KMS-11 (cell line): ENCODE measurements at regions not wholly inside any gene's neighbourhood (a gene's known extent, or its start where the extent isn't known, plus 50 kb on each side); places are given as distances from the start of the nearest gene placed in this dataset.

Experiments
- H2AFZ ChIP-seq: fragments of 200-600 bp; sonication (generic); 2 replicates; pipeline ENCODE4 v1.6.1; 2016; ENCODE audit warnings: antibody characterized with exemption, mixed run types, low read depth
- H3K27ac ChIP-seq: fragments of 200-600 bp; sonication (generic); 2 replicates; pipeline ENCODE4 v1.6.1; 2016; ENCODE audit warnings: mild to moderate bottlenecking, mixed run types
- H3K27me3 ChIP-seq: fragments of 200-600 bp; sonication (generic); 2 replicates; pipeline ENCODE4 v1.6.1; 2017; ENCODE audit warnings: mild to moderate bottlenecking, low read depth, mixed run types, moderate library complexity; ENCODE audit not compliant: insufficient read depth
- H3K36me3 ChIP-seq: fragments of 200-600 bp; sonication (generic); 2 replicates; pipeline ENCODE4 v1.6.1; 2017; ENCODE audit warnings: mild to moderate bottlenecking, mixed run types; ENCODE audit not compliant: insufficient read depth
- H3K4me1 ChIP-seq: fragments of 200-600 bp; sonication (generic); 2 replicates; pipeline ENCODE4 v1.6.1; 2016; ENCODE audit warnings: mild to moderate bottlenecking, low read depth, mixed run types; ENCODE audit not compliant: poor library complexity, severe bottlenecking
- H3K4me2 ChIP-seq: fragments of 200-600 bp; sonication (generic); 2 replicates; pipeline ENCODE4 v1.7.0; 2016; ENCODE audit warnings: mild to moderate bottlenecking, mixed run types
- H3K4me3 ChIP-seq: fragments of 200-600 bp; sonication (generic); IDR thresholded peaks from 2 replicates; pipeline ENCODE4 v1.6.1; 2017; ENCODE audit warnings: low read depth, low read length, mixed read lengths; ENCODE audit not compliant: insufficient read depth
- H3K79me2 ChIP-seq: fragments of 200-600 bp; sonication (generic); 2 replicates; pipeline ENCODE4 v1.6.1; 2016; ENCODE audit warnings: low read depth, mixed run types; ENCODE audit not compliant: insufficient read depth
- H3K9ac ChIP-seq: fragments of 200-600 bp; sonication (generic); 2 replicates; pipeline ENCODE4 v1.6.1; 2016; ENCODE audit warnings: mild to moderate bottlenecking, mixed run types
- H4K20me1 ChIP-seq: fragments of 200-600 bp; sonication (generic); 2 replicates; pipeline ENCODE4 v1.6.1; 2016; ENCODE audit warnings: mild to moderate bottlenecking, mixed run types; ENCODE audit not compliant: insufficient read depth
- TF ChIP-seq, protein P1 (sequence below): fragments of 200-600 bp; sonication (generic); conservative IDR thresholded peaks from 2 replicates; pipeline ENCODE4 v1.6.1; 2017; ENCODE audit warnings: low read depth, mild to moderate bottlenecking, antibody characterized with exemption, low read length, moderate library complexity, mixed read lengths

DNA sequence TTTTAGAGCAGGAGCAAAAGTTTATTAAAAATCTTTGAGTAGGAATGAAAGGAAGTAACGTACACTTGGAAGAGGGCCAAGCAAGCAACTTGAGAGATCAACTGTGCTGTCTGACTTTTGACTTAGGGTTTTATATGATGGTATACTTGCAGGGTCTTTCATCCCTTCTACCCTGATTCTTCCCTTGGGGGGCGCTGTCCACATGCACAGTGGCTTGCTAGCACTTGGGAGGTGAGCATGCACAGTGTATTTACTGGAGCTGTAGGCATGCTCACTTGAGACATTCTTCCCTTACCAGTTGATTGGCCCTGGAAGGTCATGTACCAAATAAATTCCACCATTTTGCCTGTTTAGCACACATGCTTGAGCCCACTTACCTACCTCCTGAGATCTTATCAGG is 1001.3 kb upstream of the ADGRL2 start:
- Histone ChIP-seq H2AFZ (no peak overlapping the region), H3K9ac (no peak overlapping the region), H3K4me1 (no peaks in the 10 kb centered on the region), H3K4me3 (no peak overlapping the region), H3K36me3 (no peaks in the 10 kb centered on the region), H3K27me3 (no peaks in the 10 kb centered on the region), H4K20me1 (no peaks in the 10 kb centered on the region), H3K27ac (no peak overlapping the region), H3K79me2 (no peaks in the 10 kb centered on the region), H3K4me2 (no peak overlapping the region)
- TF ChIP-seq, protein P1, sequence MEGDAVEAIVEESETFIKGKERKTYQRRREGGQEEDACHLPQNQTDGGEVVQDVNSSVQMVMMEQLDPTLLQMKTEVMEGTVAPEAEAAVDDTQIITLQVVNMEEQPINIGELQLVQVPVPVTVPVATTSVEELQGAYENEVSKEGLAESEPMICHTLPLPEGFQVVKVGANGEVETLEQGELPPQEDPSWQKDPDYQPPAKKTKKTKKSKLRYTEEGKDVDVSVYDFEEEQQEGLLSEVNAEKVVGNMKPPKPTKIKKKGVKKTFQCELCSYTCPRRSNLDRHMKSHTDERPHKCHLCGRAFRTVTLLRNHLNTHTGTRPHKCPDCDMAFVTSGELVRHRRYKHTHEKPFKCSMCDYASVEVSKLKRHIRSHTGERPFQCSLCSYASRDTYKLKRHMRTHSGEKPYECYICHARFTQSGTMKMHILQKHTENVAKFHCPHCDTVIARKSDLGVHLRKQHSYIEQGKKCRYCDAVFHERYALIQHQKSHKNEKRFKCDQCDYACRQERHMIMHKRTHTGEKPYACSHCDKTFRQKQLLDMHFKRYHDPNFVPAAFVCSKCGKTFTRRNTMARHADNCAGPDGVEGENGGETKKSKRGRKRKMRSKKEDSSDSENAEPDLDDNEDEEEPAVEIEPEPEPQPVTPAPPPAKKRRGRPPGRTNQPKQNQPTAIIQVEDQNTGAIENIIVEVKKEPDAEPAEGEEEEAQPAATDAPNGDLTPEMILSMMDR = no peak

DNA sequence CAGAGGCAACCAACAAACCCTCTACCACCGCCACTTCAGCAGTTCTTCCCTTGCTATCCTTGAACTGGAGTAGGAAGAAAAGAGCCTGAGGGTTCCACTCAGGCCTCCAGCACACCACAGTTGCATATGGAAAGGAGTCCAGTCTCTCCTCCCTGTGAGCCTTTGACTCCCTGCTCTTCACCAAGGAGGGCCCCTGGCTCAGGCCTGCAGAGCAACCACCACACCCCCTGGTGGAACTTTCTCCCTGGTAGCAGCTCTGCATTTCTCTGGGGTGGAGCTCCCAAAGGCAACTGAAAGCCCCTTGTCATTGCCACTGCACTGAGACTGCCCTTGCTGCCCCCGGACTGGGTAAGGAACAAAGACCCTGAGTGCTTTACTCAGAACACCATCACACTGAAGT is 1021.5 kb upstream of the ADGRL2 start:
- Histone ChIP-seq H3K9ac (no peak overlapping the region), H3K4me3 (no peak overlapping the region), H3K4me2 (no peak overlapping the region), H3K4me1 (no peaks in the 10 kb centered on the region), H3K79me2 (no peaks in the 10 kb centered on the region), H3K27me3 (no peaks in the 10 kb centered on the region), H2AFZ (no peak overlapping the region), H3K36me3 (no peaks in the 10 kb centered on the region), H3K27ac (no peak overlapping the region), H4K20me1 (no peaks in the 10 kb centered on the region)
- TF ChIP-seq, protein P1 = no peak

DNA sequence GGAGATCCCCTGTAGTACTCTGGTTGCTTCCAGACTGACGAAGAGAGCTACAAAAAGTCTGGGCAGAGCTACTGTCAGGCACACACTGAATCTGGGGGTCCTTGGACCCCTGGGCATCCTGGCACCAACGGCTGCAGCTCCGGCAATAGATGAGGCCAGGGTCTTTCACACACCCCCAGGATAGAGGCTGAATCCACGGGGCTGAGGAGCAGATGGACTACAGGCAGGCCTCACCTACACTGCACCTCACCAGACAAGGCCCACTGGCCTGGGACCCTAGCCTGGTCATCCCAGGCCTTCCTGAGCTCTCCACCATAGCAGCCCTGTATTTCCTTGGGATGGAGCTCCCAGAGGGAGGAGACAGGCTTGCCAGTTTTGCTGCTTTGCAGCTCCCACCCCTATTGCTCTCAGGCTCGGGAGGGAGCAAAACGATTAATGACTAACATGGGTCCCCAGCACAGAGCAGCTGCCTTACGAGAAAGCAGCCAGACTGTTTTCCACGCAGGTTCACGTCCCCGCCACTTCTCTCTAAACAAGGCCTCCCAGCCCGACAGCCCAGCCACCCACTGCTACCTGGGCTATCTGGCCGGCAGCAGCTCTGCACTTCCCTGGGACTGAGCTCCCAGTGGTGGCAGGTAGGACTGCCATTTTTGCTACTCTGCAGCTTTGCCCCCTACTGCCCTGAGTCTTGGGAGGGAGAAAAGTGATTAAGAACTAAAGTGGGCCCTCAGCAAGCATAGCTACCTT is 1022.5 kb upstream of the ADGRL2 start:
- no peaks in the 10 kb centered on the region for H3K79me2 ChIP-seq
- no peak overlapping the region for H3K27ac ChIP-seq
- TF ChIP-seq, protein P1 = no peak
- H3K4me1 ChIP-seq = no peaks in the 10 kb centered on the region
- no peaks in the 10 kb centered on the region for H3K36me3 ChIP-seq
- no peak overlapping the region for H3K9ac ChIP-seq
- H3K4me3 ChIP-seq = no peak overlapping the region
- no peaks in the 10 kb centered on the region for H4K20me1 ChIP-seq
- no peak overlapping the region for H3K4me2 ChIP-seq
- H2AFZ ChIP-seq = no peak overlapping the region
- H3K27me3 ChIP-seq = no peaks in the 10 kb centered on the region

DNA sequence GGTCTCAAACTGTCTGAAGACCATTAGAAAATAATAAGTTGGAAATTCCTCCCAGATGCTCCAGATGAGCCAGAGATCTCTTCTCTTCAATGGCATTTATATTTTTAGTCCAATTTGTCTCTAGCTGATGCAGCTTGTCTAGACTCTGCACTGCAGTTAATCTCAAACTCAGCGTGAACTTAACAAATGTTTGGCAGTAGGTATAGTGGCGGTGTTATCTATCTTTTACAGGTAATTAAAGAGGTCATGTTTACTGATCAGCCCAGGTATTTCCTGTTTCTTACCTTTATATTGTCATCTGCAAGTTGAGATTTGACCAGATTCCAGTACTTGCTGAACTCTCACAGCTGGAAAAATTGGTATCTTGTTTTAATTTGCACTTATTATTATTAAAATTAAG is 1024.5 kb upstream of the ADGRL2 start:
- H3K4me1 ChIP-seq = no peaks in the 10 kb centered on the region
- no peak overlapping the region for H3K27ac ChIP-seq
- H3K4me3 ChIP-seq = no peak overlapping the region
- no peaks in the 10 kb centered on the region for H4K20me1 ChIP-seq
- no peaks in the 10 kb centered on the region for H3K36me3 ChIP-seq
- TF ChIP-seq, protein P1 = no peak
- H2AFZ ChIP-seq = no peak overlapping the region
- H3K79me2 ChIP-seq = no peaks in the 10 kb centered on the region
- H3K4me2 ChIP-seq = no peak overlapping the region
- H3K9ac ChIP-seq = no peak overlapping the region
- no peaks in the 10 kb centered on the region for H3K27me3 ChIP-seq
